HL-60 (cell line): ENCODE measurements at regions not wholly inside any gene's neighbourhood (a gene's known extent, or its start where the extent isn't known, plus 50 kb on each side); places are given as distances from the start of the nearest gene placed in this dataset.

Source experiments
- CTCF ChIP-seq: IDR thresholded peaks from one replicate; pipeline ENCODE4 v1.5.1; 2011; ENCODE audit warnings: low read length, control low read depth, inconsistent platforms; ENCODE audit not compliant: insufficient read depth
- POLR2AphosphoS5 ChIP-seq: IDR thresholded peaks from 2 replicates; pipeline ENCODE4 v1.6.1; 2012; ENCODE audit warnings: low read depth

- TF ChIP-seq CTCF (no peak), POLR2AphosphoS5 (no peak)
Measured at GRCh38 chr10:43902842-43903241, 254.2 kb upstream of the ZNF32 start.
